ENCODE measurements at regions not wholly inside any gene's neighbourhood (a gene's known extent, or its start where the extent isn't known, plus 50 kb on each side); places are given as distances from the start of the nearest gene placed in this dataset.

- no peak overlapping the region for H3K27ac Mint-ChIP-seq
- H3K4me1 Mint-ChIP-seq = no peaks in the 10 kb centered on the region
- Histone ChIP-seq H3K4me3 (ENCODE audit: control extremely low read depth in 1 of 5, extremely low read depth in 1 of 5, insufficient read depth in 1 of 5, low read depth in 2 of 5, low read length in 4 of 5) (no peak overlapping the region), H2AFZ (ENCODE audit: insufficient read depth, low read depth, low read length, poor library complexity, severe bottlenecking) (no peak overlapping the region), H3K27ac (ENCODE audit: low read length in 2 of 2) (no peak overlapping the region), H3K4me2 (replicated peaks; ENCODE audit: low read depth, low read length, poor library complexity, severe bottlenecking) (no peak overlapping the region), H3K4me1 (ENCODE audit: control insufficient read depth in 2 of 2, insufficient read depth in 2 of 2, low read length in 2 of 2) (no peaks in the 10 kb centered on the region), H3K79me2 (ENCODE audit: control insufficient read depth, insufficient read depth, low read length) (no peaks in the 10 kb centered on the region), H3K36me3 (replicated peaks in 1 of 2; ENCODE audit: control extremely low read depth in 1 of 2, control insufficient read depth in 1 of 2, extremely low read depth in 1 of 2, insufficient read depth in 2 of 2, low read length in 1 of 2) (no peaks in the 10 kb centered on the region), H3K27me3 (replicated peaks in 1 of 4; ENCODE audit: control extremely low read depth in 1 of 4, control insufficient read depth in 3 of 4, insufficient read depth in 4 of 4, low read length in 3 of 4) (peaks cover 0 to 4% (median 0%) of the 10 kb centered on the region in 4 experiments), H4K20me1 (ENCODE audit: control insufficient read depth, insufficient read depth, low read length, poor library complexity, severe bottlenecking) (no peaks in the 10 kb centered on the region), H3K9ac (ENCODE audit: low read length) (no peak overlapping the region), H3K9me3 (ENCODE audit: control extremely low read depth in 1 of 3, control insufficient read depth in 2 of 3, insufficient read depth in 1 of 3, low read length in 2 of 3) (peaks cover 0 to 5% (median 0%) of the 10 kb centered on the region in 3 donors)
- ATAC-seq (ENCODE audit: low read depth) (no peak), DNase-seq (no peak)
- TF ChIP-seq EZH2 (IDR thresholded peaks at IDR 0.05; ENCODE audit: borderline replicate concordance, insufficient read depth, low read depth, low read length, poor library complexity, severe bottlenecking) = no peak
- no peak for TF ChIP-seq CTCF (IDR thresholded peaks at IDR 0.05)
- H3K9me3 Mint-ChIP-seq (ENCODE audit: insufficient read depth) = no peaks in the 10 kb centered on the region
- ChIA-PET POLR2A (no interaction called here), CTCF (no interaction called here)
- H3K27me3 Mint-ChIP-seq = peaks cover 22% of the 10 kb centered on the region
- no peak overlapping the region for H3K4me3 Mint-ChIP-seq
- 80% methylated on average over 3 of the region's 3 CpGs for WGBS (ENCODE audit: insufficient coverage)
- intact Hi-C loops (cut with micrococcal nuclease) = no loop called here
Measured at GRCh38 chr1:22256213-22256512, 113.3 kb upstream of the WNT4 start.

- H2AFZ ChIP-seq (ENCODE audit: insufficient read depth, low read depth, low read length, poor library complexity, severe bottlenecking) = no peak overlapping the region
- POLR2A ChIA-PET = no interaction called here
- ATAC-seq (ENCODE audit: low read depth) = no peak
Measured at GRCh38 chr1:22257290-22258275, 114.7 kb upstream of the WNT4 start.

More at GRCh38 chr1:22257290-22258275, 114.7 kb upstream of the WNT4 start:
- Histone ChIP-seq H3K9me3 (ENCODE audit: control extremely low read depth in 1 of 3, control insufficient read depth in 2 of 3, insufficient read depth in 1 of 3, low read length in 2 of 3) (peaks cover 0 to 6% (median 0%) of the 10 kb centered on the region in 3 donors), H3K79me2 (ENCODE audit: control insufficient read depth, insufficient read depth, low read length) (no peaks in the 10 kb centered on the region), H3K4me2 (replicated peaks; ENCODE audit: low read depth, low read length, poor library complexity, severe bottlenecking) (no peak overlapping the region), H3K4me3 (ENCODE audit: control extremely low read depth in 1 of 5, extremely low read depth in 1 of 5, insufficient read depth in 1 of 5, low read depth in 2 of 5, low read length in 4 of 5) (no peak overlapping the region), H3K36me3 (replicated peaks in 1 of 2; ENCODE audit: control extremely low read depth in 1 of 2, control insufficient read depth in 1 of 2, extremely low read depth in 1 of 2, insufficient read depth in 2 of 2, low read length in 1 of 2) (no peaks in the 10 kb centered on the region), H4K20me1 (ENCODE audit: control insufficient read depth, insufficient read depth, low read length, poor library complexity, severe bottlenecking) (no peaks in the 10 kb centered on the region), H3K4me1 (ENCODE audit: control insufficient read depth in 2 of 2, insufficient read depth in 2 of 2, low read length in 2 of 2) (peaks cover 0 to 5% of the 10 kb centered on the region in 2 donors), H3K27me3 (replicated peaks in 1 of 4; ENCODE audit: control extremely low read depth in 1 of 4, control insufficient read depth in 3 of 4, insufficient read depth in 4 of 4, low read length in 3 of 4) (no peaks in the 10 kb centered on the region), H3K27ac (ENCODE audit: low read length in 2 of 2) (no peak overlapping the region), H3K9ac (ENCODE audit: low read length) (no peak overlapping the region)
- Mint-ChIP-seq H3K9me3 (ENCODE audit: insufficient read depth) (no peaks in the 10 kb centered on the region), H3K27me3 (peaks cover 15% of the 10 kb centered on the region), H3K27ac (no peak overlapping the region), H3K4me3 (no peak overlapping the region), H3K4me1 (peaks cover 7% of the 10 kb centered on the region)
- no peak for DNase-seq
- intact Hi-C loops (cut with micrococcal nuclease) = no loop called here
- TF ChIP-seq EZH2 (IDR thresholded peaks at IDR 0.05; ENCODE audit: borderline replicate concordance, insufficient read depth, low read depth, low read length, poor library complexity, severe bottlenecking) (no peak), CTCF (IDR thresholded peaks at IDR 0.05) (no peak)
- CTCF ChIA-PET = no interaction called here
- 86% methylated on average over 29 of the region's 32 CpGs for whole genome bisulfite sequencing (ENCODE audit: insufficient coverage)
